SK-N-SH (cell line): ENCODE measurements at regions not wholly inside any gene's neighbourhood (a gene's known extent, or its start where the extent isn't known, plus 50 kb on each side); places are given as distances from the start of the nearest gene placed in this dataset.

Experiments
- CTCF ChIA-PET: fragments of 300-600, 350-600 bp; formaldehyde crosslinking; extraction: SDS; loops from one replicate; lab custom pipeline; 2021; lab: Yijun Ruan, JAX
- POLR2A ChIA-PET: fragments of 350-600 bp; sonication (Branson Sonifier 250); formaldehyde crosslinking; extraction: SDS; loops from one replicate; lab custom pipeline; 2020; ENCODE audit warnings: antibody characterized with exemption, inconsistent platforms; lab: Yijun Ruan, JAX
- DNase-seq: peaks from one replicate; pipeline ENCODE4 v3.0.0; 2012
- H2AFZ ChIP-seq: fragments of 200-600 bp; sonication (generic); 2 replicates; pipeline ENCODE4 v1.8.1; 2016; ENCODE audit warnings: antibody characterized with exemption, mild to moderate bottlenecking, low read depth
- H3F3A ChIP-seq: fragments of 200-600 bp; sonication (generic); replicated peaks from 2 replicates; pipeline ENCODE3; 2016; ENCODE audit warnings: antibody characterized with exemption, mild to moderate bottlenecking; ENCODE audit not compliant: insufficient read depth
- H3K27ac ChIP-seq, 2 experiments: fragments of 200-500 bp in 1 of 2; fragments of 200-600 bp in 1 of 2; sonication (Bioruptor generic) in 1 of 2; sonication (generic), shearing (Covaris generic) in 1 of 2; 2 replicates each; pipeline versions ENCODE4 v1.5.1 to v1.6.1; 2014 to 2016; ENCODE audit warnings: low read depth in 2 of 2, inconsistent platforms in 1 of 2, low read length in 1 of 2, mild to moderate bottlenecking in 1 of 2, mixed read lengths in 1 of 2
- H3K27me3 ChIP-seq: fragments of 200-600 bp; sonication (generic), shearing (Covaris generic); 2 replicates; pipeline ENCODE4 v1.6.1; 2016; ENCODE audit warnings: mixed run types; ENCODE audit not compliant: insufficient read depth
- H3K36me3 ChIP-seq, 2 experiments: fragments of 200-500 bp in 1 of 2; fragments of 200-600 bp in 1 of 2; sonication (Bioruptor generic) in 1 of 2; sonication (generic) in 1 of 2; replicated peaks in 1 of 2; 2 replicates each; pipeline versions ENCODE3 to v1.5.1; 2014 to 2016; ENCODE audit warnings: low read length in 1 of 2, mild to moderate bottlenecking in 1 of 2; ENCODE audit not compliant: insufficient read depth in 2 of 2, control insufficient read depth in 1 of 2
- H3K4me1 ChIP-seq, 2 experiments: fragments of 200-500 bp in 1 of 2; fragments of 200-600 bp in 1 of 2; sonication (Bioruptor generic) in 1 of 2; sonication (generic), shearing (Covaris generic) in 1 of 2; 2 replicates each; pipeline versions ENCODE4 v1.5.1 to v1.6.1; 2014 to 2016; ENCODE audit warnings: low read depth in 1 of 2, low read length in 1 of 2, mixed run types in 1 of 2; ENCODE audit not compliant: insufficient read depth in 2 of 2, control insufficient read depth in 1 of 2
- H3K4me2 ChIP-seq: fragments of 200-600 bp; sonication (generic), shearing (Covaris generic); 2 replicates; pipeline ENCODE4 v1.6.1; 2017; ENCODE audit warnings: mixed run types
- H3K4me3 ChIP-seq, 2 experiments: fragments of 200-500 bp in 1 of 2; fragments of 200-600 bp in 1 of 2; sonication (Bioruptor generic) in 1 of 2; sonication (generic), shearing (Covaris generic) in 1 of 2; 2 replicates each; pipeline versions ENCODE4 v1.5.1 to v1.8.1; 2014 to 2016; ENCODE audit warnings: low read depth in 2 of 2, inconsistent platforms in 1 of 2, low read length in 1 of 2, mild to moderate bottlenecking in 1 of 2, mixed read lengths in 1 of 2, moderate library complexity in 1 of 2
- H3K79me2 ChIP-seq: fragments of 200-600 bp; sonication (generic); 2 replicates; pipeline ENCODE4 v1.8.1; 2017; ENCODE audit warnings: mild to moderate bottlenecking; ENCODE audit not compliant: insufficient read depth
- H3K9ac ChIP-seq: fragments of 200-600 bp; sonication (generic); 2 replicates; pipeline ENCODE4 v1.6.1; 2017; ENCODE audit warnings: mixed run types
- H3K9me2 ChIP-seq: fragments of 200-600 bp; sonication (generic); 2 replicates; pipeline ENCODE4 v1.6.1; 2017; ENCODE audit warnings: mixed run types
- H3K9me3 ChIP-seq: fragments of 200-600 bp; sonication (generic); 2 replicates; pipeline ENCODE4 v1.6.1; 2017; ENCODE audit warnings: mixed run types, mild to moderate bottlenecking, moderate library complexity
- H4K20me1 ChIP-seq: fragments of 200-600 bp; sonication (generic); 2 replicates; pipeline ENCODE4 v1.6.1; 2017; ENCODE audit warnings: mild to moderate bottlenecking, mixed run types; ENCODE audit not compliant: insufficient read depth
- ELF1 ChIP-seq: IDR thresholded peaks from 2 replicates; pipeline ENCODE4 v1.4.0; 2012
- FOXJ3 ChIP-seq: sonication (generic); formaldehyde crosslinking; IDR thresholded peaks from 2 replicates; pipeline ENCODE4 v1.5.1; 2020; ENCODE audit warnings: mild to moderate bottlenecking, missing genetic modification reagents
- FOXM1 ChIP-seq: IDR thresholded peaks from 2 replicates; pipeline ENCODE4 v1.4.0; 2012; ENCODE audit warnings: low read depth, mild to moderate bottlenecking
- GABPA ChIP-seq: IDR thresholded peaks from 2 replicates; pipeline ENCODE4 v1.4.0; 2012; ENCODE audit warnings: low read depth, mild to moderate bottlenecking
- NFIC ChIP-seq: IDR thresholded peaks from 2 replicates; pipeline ENCODE4 v1.4.0; 2012; ENCODE audit warnings: borderline replicate concordance
- NRF1 ChIP-seq: IDR thresholded peaks from 2 replicates; pipeline ENCODE4 v1.6.1; 2012; ENCODE audit warnings: low read depth, mild to moderate bottlenecking, low read length
- POLR2AphosphoS5 ChIP-seq: IDR thresholded peaks from 2 replicates; pipeline ENCODE4 v1.6.1; 2012; ENCODE audit warnings: low read depth, low read length
- RAD21 ChIP-seq: IDR thresholded peaks from 2 replicates; pipeline ENCODE4 v1.6.1; 2012; ENCODE audit warnings: mild to moderate bottlenecking, low read length
- RCOR1 ChIP-seq: fragments of 150-350 bp; IDR thresholded peaks from 2 replicates; pipeline ENCODE4 v1.6.1; 2017; ENCODE audit warnings: antibody characterized with exemption, low read length
- RXRA ChIP-seq: IDR thresholded peaks from 2 replicates; pipeline ENCODE4 v1.4.0; 2012; ENCODE audit warnings: low read depth, mild to moderate bottlenecking, borderline replicate concordance
- USF2 ChIP-seq: fragments of 150-350 bp; IDR thresholded peaks from 2 replicates; pipeline ENCODE4 v1.6.1; 2017; ENCODE audit warnings: antibody characterized with exemption, low read length, low read depth, borderline replicate concordance
- WGBS: methylation state at CpG from one replicate; pipeline ENCODE4 v1.1.6; 2017; ENCODE audit warnings: low lambda C conversion rate; 5-methylcytosine and 5-hydroxymethylcytosine counted together
- TF ChIP-seq, protein P1 (sequence below): IDR thresholded peaks from 2 replicates; pipeline ENCODE4 v1.4.0; 2012; ENCODE audit warnings: low read depth, borderline replicate concordance
- TF ChIP-seq, protein P2 (sequence below): IDR thresholded peaks from 2 replicates; pipeline ENCODE4 v1.6.1; 2012; ENCODE audit warnings: mild to moderate bottlenecking, low read depth, low read length, moderate library complexity
- TF ChIP-seq, protein P3 (sequence below): IDR thresholded peaks from 2 replicates; pipeline ENCODE4; 2012

DNA sequence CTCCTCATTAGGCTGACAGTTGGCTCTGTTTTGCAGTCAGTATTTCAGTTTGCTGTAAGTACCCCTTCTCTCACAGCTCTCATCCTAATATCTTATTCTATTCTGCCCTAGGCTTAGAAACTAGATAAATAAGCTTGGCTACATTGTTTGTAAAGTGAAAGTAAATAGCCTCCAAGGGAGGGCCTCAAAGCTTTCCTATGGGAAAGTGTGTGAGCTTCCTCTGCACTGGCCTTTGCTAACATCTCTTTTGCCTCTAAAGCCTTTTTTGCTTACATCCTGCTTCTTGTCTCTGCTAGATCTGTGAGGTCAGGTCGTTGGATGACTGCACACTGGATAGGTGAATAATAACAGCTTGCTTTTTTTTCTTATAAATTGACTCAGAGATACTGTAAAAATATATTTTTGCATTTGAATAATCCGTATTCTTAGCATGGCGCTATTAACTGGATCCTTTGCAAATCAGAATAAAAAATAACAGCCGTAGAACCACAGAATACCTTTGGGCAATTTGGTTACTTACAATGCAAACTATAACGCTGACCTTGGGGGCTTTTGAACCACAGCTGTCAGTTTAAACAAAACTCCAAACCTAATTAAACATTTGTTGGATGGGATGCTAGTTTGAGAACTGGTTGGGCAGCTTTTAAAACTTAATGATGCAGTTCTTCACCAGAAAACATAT, 55.1 kb downstream of the TTC6 start:
- Histone ChIP-seq H3K36me3 (no peaks in the 10 kb centered on the region), H3K79me2 (no peaks in the 10 kb centered on the region), H3F3A (no peaks in the 10 kb centered on the region), H3K9me2 (no peaks in the 10 kb centered on the region), H3K4me3 (no peak overlapping the region), H3K4me1 (no peaks in the 10 kb centered on the region), H3K9ac (no peak overlapping the region), H3K4me2 (no peak overlapping the region), H4K20me1 (no peaks in the 10 kb centered on the region), H3K9me3 (no peaks in the 10 kb centered on the region), H3K27ac (no peak overlapping the region), H3K27me3 (no peaks in the 10 kb centered on the region), H2AFZ (no peak overlapping the region)
- no peak for TF ChIP-seq FOXJ3 (CRISPR knock-in tag)
- TF ChIP-seq RCOR1 = no peak
- no peak for DNase-seq
- POLR2A ChIA-PET = no interaction called here
- CTCF ChIA-PET = no interaction called here
- WGBS = 9% methylated on average over 5 of the region's 5 CpGs

DNA sequence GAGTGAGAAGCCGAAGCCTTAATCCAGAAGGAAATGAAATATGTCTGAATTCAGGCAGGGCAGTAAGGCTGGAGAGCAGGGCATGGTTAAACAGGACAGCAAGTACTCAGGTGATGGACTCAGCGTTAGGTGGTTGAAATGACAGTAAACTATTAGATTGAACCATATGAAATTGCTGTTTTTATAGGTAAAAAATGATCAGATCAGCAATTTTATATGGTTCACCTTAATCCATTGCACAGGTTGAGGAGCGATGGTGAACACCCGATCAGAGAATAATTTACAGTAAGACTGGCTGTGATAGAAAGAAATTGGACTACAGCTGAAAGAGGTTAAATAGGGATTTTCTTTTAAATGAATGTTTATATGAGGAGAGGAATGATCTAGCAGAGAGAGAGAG, 56.6 kb downstream of the TTC6 start:
- H4K20me1 ChIP-seq = no peaks in the 10 kb centered on the region
- CTCF ChIA-PET = no interaction called here
- H3K79me2 ChIP-seq = no peaks in the 10 kb centered on the region
- DNase-seq = no peak
- H3K4me1 ChIP-seq = no peaks in the 10 kb centered on the region
- H3K27me3 ChIP-seq = no peaks in the 10 kb centered on the region
- H3K4me3 ChIP-seq = no peak overlapping the region
- no peak overlapping the region for H3K9ac ChIP-seq
- 18% methylated on average over 4 of the region's 4 CpGs for WGBS
- H3K9me3 ChIP-seq = no peaks in the 10 kb centered on the region
- H3K9me2 ChIP-seq = no peaks in the 10 kb centered on the region
- no peak overlapping the region for H2AFZ ChIP-seq
- no peak overlapping the region for H3K27ac ChIP-seq
- no peak for TF ChIP-seq NRF1
- no peak for TF ChIP-seq NFIC
- no peak for TF ChIP-seq FOXM1
- no peak for TF ChIP-seq RAD21
- TF ChIP-seq, protein P1, sequence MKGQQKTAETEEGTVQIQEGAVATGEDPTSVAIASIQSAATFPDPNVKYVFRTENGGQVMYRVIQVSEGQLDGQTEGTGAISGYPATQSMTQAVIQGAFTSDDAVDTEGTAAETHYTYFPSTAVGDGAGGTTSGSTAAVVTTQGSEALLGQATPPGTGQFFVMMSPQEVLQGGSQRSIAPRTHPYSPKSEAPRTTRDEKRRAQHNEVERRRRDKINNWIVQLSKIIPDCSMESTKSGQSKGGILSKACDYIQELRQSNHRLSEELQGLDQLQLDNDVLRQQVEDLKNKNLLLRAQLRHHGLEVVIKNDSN = no peak
- TF ChIP-seq, protein P2, sequence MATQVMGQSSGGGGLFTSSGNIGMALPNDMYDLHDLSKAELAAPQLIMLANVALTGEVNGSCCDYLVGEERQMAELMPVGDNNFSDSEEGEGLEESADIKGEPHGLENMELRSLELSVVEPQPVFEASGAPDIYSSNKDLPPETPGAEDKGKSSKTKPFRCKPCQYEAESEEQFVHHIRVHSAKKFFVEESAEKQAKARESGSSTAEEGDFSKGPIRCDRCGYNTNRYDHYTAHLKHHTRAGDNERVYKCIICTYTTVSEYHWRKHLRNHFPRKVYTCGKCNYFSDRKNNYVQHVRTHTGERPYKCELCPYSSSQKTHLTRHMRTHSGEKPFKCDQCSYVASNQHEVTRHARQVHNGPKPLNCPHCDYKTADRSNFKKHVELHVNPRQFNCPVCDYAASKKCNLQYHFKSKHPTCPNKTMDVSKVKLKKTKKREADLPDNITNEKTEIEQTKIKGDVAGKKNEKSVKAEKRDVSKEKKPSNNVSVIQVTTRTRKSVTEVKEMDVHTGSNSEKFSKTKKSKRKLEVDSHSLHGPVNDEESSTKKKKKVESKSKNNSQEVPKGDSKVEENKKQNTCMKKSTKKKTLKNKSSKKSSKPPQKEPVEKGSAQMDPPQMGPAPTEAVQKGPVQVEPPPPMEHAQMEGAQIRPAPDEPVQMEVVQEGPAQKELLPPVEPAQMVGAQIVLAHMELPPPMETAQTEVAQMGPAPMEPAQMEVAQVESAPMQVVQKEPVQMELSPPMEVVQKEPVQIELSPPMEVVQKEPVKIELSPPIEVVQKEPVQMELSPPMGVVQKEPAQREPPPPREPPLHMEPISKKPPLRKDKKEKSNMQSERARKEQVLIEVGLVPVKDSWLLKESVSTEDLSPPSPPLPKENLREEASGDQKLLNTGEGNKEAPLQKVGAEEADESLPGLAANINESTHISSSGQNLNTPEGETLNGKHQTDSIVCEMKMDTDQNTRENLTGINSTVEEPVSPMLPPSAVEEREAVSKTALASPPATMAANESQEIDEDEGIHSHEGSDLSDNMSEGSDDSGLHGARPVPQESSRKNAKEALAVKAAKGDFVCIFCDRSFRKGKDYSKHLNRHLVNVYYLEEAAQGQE = no peak
- TF ChIP-seq USF2 = no peak
- TF ChIP-seq, protein P3, sequence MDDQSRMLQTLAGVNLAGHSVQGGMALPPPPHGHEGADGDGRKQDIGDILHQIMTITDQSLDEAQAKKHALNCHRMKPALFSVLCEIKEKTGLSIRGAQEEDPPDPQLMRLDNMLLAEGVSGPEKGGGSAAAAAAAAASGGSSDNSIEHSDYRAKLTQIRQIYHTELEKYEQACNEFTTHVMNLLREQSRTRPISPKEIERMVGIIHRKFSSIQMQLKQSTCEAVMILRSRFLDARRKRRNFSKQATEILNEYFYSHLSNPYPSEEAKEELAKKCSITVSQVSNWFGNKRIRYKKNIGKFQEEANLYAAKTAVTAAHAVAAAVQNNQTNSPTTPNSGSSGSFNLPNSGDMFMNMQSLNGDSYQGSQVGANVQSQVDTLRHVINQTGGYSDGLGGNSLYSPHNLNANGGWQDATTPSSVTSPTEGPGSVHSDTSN = no peak
- TF ChIP-seq POLR2AphosphoS5 = no peak
- TF ChIP-seq FOXJ3 (CRISPR knock-in tag) = no peak
- TF ChIP-seq RXRA = no peak
- TF ChIP-seq ELF1 = no peak
- no peak for TF ChIP-seq GABPA
- POLR2A ChIA-PET = no interaction called here
- no peak overlapping the region for H3K4me2 ChIP-seq
- H3F3A ChIP-seq = no peaks in the 10 kb centered on the region
- H3K36me3 ChIP-seq = no peaks in the 10 kb centered on the region
